Gastroesophageal sphincter (tissue), 3 donors: ENCODE measurements at regions not wholly inside any gene's neighbourhood (a gene's known extent, or its start where the extent isn't known, plus 50 kb on each side); places are given as distances from the start of the nearest gene placed in this dataset.

ENCODE experiments used
- EP300 ChIP-seq: sonication (generic); formaldehyde crosslinking; IDR thresholded peaks from one replicate; pipeline ENCODE4 v1.6.1; 2017; ENCODE audit warnings: antibody characterized with exemption, mild to moderate bottlenecking
- POLR2A ChIP-seq, 2 donors: fragments of 450-650 bp; IDR thresholded peaks; one replicate each; pipeline ENCODE4 v1.6.1; 2017; ENCODE audit warnings: antibody characterized with exemption in 2 of 2, mild to moderate bottlenecking in 2 of 2, moderate library complexity in 1 of 2
- POLR2AphosphoS5 ChIP-seq: sonication (generic); formaldehyde crosslinking; IDR thresholded peaks from one replicate; pipeline ENCODE4 v1.6.1; 2017; ENCODE audit warnings: antibody characterized with exemption
- TF ChIP-seq, protein P1 (sequence below), 4 experiments: fragments of 200-600 bp in 2 of 4; fragments of 450-650 bp in 2 of 4; sonication (generic) in 1 of 4; IDR thresholded peaks; one replicate each; pipeline ENCODE4 v1.5.1; 2017 to 2019; ENCODE audit warnings: antibody characterized with exemption in 4 of 4, mild to moderate bottlenecking in 2 of 4, moderate library complexity in 2 of 4

DNA sequence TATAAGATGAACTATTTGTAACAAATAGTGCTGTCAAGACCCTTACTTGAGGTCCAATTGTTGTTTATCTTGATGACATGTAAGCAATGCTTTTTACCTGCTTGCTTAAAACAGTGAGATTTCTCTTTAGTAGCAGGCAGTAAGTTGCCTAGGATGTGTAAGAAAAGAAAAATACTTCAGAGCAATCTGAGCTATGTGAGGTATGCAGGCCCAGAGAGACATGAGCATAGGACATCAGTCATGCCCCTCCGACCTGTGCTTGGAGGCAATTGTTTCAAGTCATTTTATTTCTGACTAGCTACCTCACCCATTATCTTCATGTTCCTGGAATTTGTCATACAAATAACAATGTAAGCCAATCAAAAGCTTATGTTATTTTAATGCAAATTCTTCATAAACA, 930.6 kb upstream of the FBXO33 start:
- TF ChIP-seq, protein P1, sequence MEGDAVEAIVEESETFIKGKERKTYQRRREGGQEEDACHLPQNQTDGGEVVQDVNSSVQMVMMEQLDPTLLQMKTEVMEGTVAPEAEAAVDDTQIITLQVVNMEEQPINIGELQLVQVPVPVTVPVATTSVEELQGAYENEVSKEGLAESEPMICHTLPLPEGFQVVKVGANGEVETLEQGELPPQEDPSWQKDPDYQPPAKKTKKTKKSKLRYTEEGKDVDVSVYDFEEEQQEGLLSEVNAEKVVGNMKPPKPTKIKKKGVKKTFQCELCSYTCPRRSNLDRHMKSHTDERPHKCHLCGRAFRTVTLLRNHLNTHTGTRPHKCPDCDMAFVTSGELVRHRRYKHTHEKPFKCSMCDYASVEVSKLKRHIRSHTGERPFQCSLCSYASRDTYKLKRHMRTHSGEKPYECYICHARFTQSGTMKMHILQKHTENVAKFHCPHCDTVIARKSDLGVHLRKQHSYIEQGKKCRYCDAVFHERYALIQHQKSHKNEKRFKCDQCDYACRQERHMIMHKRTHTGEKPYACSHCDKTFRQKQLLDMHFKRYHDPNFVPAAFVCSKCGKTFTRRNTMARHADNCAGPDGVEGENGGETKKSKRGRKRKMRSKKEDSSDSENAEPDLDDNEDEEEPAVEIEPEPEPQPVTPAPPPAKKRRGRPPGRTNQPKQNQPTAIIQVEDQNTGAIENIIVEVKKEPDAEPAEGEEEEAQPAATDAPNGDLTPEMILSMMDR (IDR thresholded peaks at IDR 0.05), result no peak
- TF ChIP-seq EP300 (no peak), POLR2A (IDR thresholded peaks at IDR 0.05) (no peak), POLR2AphosphoS5 (no peak)
